ENCODE measurements at regions not wholly inside any gene's neighbourhood (a gene's known extent, or its start where the extent isn't known, plus 50 kb on each side); places are given as distances from the start of the nearest gene placed in this dataset.

DNA sequence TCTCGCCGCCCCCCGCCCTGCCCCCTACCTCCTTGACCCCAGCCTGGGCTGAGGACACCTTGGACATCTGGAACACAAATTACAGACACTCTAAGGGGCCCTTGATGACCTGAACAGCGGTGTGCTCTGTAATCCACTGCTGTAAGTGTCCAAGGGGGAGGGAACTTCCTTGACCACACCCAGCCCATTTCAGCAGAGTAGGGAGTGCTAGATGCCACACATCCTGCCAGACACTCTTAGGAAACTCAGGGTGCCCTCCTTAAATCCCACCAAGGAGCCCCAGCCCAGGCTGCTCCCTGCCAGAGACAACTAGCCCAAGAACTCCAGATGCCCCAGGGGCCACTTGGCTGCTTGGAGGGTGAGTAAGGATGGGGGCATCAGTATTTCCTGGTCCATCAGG lies 282.2 kb downstream of the RRAGC start:
- Histone ChIP-seq H3K4me1 (peaks cover 5 to 13% (median 10%) of the 10 kb centered on the region in 4 donors), H3K27ac (replicated peaks in 1 of 4) (no peak overlapping the region), H3K4me3 (no peak overlapping the region), H3K36me3 (no peaks in the 10 kb centered on the region), H3K27me3 (peaks cover 0 to 62% (median 10%) of the 10 kb centered on the region in 4 donors), H3K9me3 (no peaks in the 10 kb centered on the region)
- WGBS: 63% methylated on average over 3 of the region's 4 CpGs
- intact Hi-C loops (cut with DNase I): no loop called here
- TF ChIP-seq, protein P1, sequence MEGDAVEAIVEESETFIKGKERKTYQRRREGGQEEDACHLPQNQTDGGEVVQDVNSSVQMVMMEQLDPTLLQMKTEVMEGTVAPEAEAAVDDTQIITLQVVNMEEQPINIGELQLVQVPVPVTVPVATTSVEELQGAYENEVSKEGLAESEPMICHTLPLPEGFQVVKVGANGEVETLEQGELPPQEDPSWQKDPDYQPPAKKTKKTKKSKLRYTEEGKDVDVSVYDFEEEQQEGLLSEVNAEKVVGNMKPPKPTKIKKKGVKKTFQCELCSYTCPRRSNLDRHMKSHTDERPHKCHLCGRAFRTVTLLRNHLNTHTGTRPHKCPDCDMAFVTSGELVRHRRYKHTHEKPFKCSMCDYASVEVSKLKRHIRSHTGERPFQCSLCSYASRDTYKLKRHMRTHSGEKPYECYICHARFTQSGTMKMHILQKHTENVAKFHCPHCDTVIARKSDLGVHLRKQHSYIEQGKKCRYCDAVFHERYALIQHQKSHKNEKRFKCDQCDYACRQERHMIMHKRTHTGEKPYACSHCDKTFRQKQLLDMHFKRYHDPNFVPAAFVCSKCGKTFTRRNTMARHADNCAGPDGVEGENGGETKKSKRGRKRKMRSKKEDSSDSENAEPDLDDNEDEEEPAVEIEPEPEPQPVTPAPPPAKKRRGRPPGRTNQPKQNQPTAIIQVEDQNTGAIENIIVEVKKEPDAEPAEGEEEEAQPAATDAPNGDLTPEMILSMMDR (IDR thresholded peaks at IDR 0.05): no peak
- TF ChIP-seq EP300 (IDR thresholded peaks at IDR 0.05): no peak
- TF ChIP-seq POLR2AphosphoS5 (IDR thresholded peaks at IDR 0.05): no peak
- no peak for TF ChIP-seq POLR2A (IDR thresholded peaks at IDR 0.05; ENCODE audit: low read depth)
- DNase-seq (ENCODE audit: extremely low spot score): no peak

DNA sequence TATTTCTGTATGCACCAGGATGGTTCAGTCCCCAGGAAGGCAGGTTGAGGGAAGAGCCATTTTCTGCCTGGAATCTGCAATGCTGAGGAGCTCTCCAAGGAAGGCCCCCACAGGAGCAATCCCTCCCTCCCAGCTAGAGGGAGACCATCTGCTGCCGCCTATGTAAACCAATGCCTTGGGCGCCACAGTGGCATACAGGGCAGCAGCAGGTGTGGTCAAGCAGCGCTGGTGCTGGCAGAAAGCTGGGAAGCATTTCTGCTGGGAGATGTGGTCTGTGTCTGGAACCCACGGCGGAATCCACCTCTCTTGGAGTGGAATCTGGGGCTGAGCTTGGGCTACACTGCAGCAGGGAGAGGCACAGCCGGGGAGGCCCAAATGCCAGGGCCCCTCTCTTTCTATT lies 283.3 kb downstream of the RRAGC start:
- DNase-seq (ENCODE audit: extremely low spot score): no peak
- peaks cover 0 to 51% (median 10%) of the 10 kb centered on the region in 4 donors for H3K27me3 ChIP-seq
- H3K9me3 ChIP-seq: no peaks in the 10 kb centered on the region
- TF ChIP-seq POLR2A (IDR thresholded peaks at IDR 0.05; ENCODE audit: low read depth) (no peak), EP300 (IDR thresholded peaks at IDR 0.05) (no peak), POLR2AphosphoS5 (IDR thresholded peaks at IDR 0.05) (no peak)
- TF ChIP-seq, protein P1 (IDR thresholded peaks at IDR 0.05): no peak
- H3K27ac ChIP-seq (replicated peaks in 1 of 4): no peak overlapping the region
- H3K4me3 ChIP-seq: no peak overlapping the region
- 79% methylated on average over 6 of the region's 6 CpGs for WGBS
- H3K4me1 ChIP-seq: peaks cover 5 to 24% (median 21%) of the 10 kb centered on the region in 4 donors
- intact Hi-C loops (cut with DNase I): no loop called here
- H3K36me3 ChIP-seq: no peaks in the 10 kb centered on the region

DNA sequence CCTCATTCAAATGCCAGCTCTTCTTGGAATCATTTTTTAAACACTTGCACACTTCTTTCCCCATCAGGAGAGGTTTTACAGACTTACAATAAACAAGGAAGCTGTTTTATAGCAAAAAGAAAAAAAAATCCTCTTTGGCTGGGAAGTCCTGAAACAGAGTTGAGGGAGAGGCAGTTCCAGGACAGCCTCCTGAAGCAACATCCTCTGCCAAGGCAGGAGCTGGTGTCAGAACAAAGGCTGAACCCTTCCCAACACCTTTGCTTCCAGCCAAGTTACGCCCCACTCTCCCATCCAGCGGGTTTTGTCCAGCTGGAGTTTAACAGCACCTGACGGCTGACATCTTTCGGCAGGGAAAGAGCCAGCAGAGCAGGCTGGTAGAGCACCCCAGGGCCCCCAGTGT lies 287.8 kb downstream of the RRAGC start:
- Histone ChIP-seq H3K4me3 (no peak overlapping the region), H3K36me3 (no peaks in the 10 kb centered on the region), H3K4me1 (peaks cover 3 to 16% (median 15%) of the 10 kb centered on the region in 4 donors), H3K27me3 (peaks cover 0 to 7% (median 0%) of the 10 kb centered on the region in 4 donors), H3K27ac (replicated peaks in 1 of 4) (peak overlapping the region in 2 of 4 donors; percentile 20 to 50), H3K9me3 (no peaks in the 10 kb centered on the region)
- intact Hi-C loops (cut with DNase I): no loop called here
- WGBS: 13% methylated on average over 4 of the region's 4 CpGs
- TF ChIP-seq EP300 (IDR thresholded peaks at IDR 0.05) (no peak), POLR2AphosphoS5 (IDR thresholded peaks at IDR 0.05) (peak; percentile 38 to 73)
- no peak for DNase-seq (ENCODE audit: extremely low spot score)

DNA sequence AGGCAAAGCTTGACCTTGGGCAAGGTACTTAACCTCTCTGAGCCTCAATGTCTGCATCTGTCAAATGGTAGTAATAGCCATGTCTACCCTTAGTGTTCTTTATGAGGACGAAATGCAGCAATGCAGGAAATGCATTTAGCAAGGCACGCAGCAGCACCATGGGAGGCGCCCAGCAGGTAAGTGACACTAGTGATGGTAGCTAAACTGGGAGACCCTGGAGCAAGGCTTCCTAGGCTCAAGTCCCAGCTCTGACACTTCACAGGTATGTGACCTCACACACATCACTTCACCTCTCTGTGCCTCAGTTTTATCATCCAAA lies 289.0 kb downstream of the RRAGC start:
- Histone ChIP-seq H3K36me3 (no peaks in the 10 kb centered on the region), H3K4me1 (peaks cover 3 to 16% (median 15%) of the 10 kb centered on the region in 4 donors), H3K27ac (replicated peaks in 1 of 4) (no peak overlapping the region), H3K9me3 (no peaks in the 10 kb centered on the region), H3K27me3 (peaks cover 0 to 3% (median 0%) of the 10 kb centered on the region in 4 donors), H3K4me3 (no peak overlapping the region)
- TF ChIP-seq EP300 (IDR thresholded peaks at IDR 0.05) (no peak), POLR2A (IDR thresholded peaks at IDR 0.05; ENCODE audit: low read depth) (no peak), POLR2AphosphoS5 (IDR thresholded peaks at IDR 0.05) (no peak)
- TF ChIP-seq, protein P1 (IDR thresholded peaks at IDR 0.05): no peak
- no peak for DNase-seq (ENCODE audit: extremely low spot score)
- intact Hi-C loops (cut with DNase I): no loop called here
- WGBS: 97% methylated on average over 3 of the region's 3 CpGs

DNA sequence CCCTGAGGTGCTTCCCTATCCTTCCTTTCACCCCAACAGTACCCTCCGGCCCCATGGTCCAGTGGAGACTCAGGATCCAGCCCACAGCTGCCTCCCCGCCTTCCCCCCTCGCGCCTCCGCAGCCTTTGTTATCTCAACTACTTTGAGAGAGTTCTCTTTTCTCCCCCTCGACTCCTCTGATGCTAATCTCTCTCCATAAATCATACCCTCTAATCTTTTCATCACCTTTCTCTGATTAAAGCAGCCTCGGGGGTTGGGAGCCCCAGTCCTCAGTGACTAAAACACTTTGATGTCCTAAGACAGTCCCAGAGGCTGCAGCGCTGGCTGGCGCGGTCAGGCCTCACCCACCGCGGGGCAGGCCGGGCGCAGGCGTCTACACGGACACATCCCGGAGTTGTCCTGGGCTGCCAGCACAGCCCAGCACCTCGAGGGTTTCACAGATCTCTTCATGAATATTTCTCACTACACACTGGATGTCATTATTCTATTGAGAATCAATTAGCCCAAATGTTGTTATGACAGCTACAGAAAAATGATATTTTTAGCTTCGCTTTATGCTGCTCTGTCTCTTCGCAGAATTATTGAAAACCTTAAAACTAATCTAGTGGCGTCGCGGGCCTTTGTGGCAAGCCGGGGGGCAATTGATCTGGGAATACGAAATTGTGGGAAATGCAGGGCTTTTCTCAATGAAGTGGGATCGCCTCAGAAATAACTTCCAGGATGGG lies 289.5 kb downstream of the RRAGC start:
- Histone ChIP-seq H3K4me3 (no peak overlapping the region), H3K27ac (replicated peaks in 1 of 4) (no peak overlapping the region), H3K27me3 (peaks cover 0 to 8% (median 0%) of the 10 kb centered on the region in 4 donors), H3K36me3 (no peaks in the 10 kb centered on the region), H3K9me3 (no peaks in the 10 kb centered on the region), H3K4me1 (peaks cover 3 to 16% (median 15%) of the 10 kb centered on the region in 4 donors)
- intact Hi-C loops (cut with DNase I): no loop called here
- TF ChIP-seq POLR2A (IDR thresholded peaks at IDR 0.05; ENCODE audit: low read depth): no peak
- no peak for TF ChIP-seq POLR2AphosphoS5 (IDR thresholded peaks at IDR 0.05)
- TF ChIP-seq EP300 (IDR thresholded peaks at IDR 0.05): no peak
- TF ChIP-seq, protein P1 (IDR thresholded peaks at IDR 0.05): no peak
- no peak for DNase-seq (ENCODE audit: extremely low spot score)
- 67% methylated on average over 26 of the region's 26 CpGs for WGBS
